Tongue (tissue), 2 donors: ENCODE measurements at regions not wholly inside any gene's neighbourhood (a gene's known extent, or its start where the extent isn't known, plus 50 kb on each side); places are given as distances from the start of the nearest gene placed in this dataset. TPM values are rescaled to one million over a fixed set of nuclear protein-coding genes. Genes with fewer than 3 reads are reported as not detected.

ENCODE experiments used
- DNase-seq: peaks from one replicate; pipeline ENCODE4 v3.0.0-alpha.2; 2015
- small RNA-seq: library from RNA; depleted of rRNA; stranded (forward); fragments of <200 nt; gene quantifications from one replicate; pipeline ENCODE3, GENCODE V24; 2014; ENCODE audit warnings: low replicate concordance

GRCh38 chr6:130766239-130767144 lies 60.7 kb upstream of the SMLR1 start:
- no peak for DNase-seq

GRCh38 chr6:130769861-130770260 lies 57.3 kb upstream of the SMLR1 start:
- DNase-seq: no peak

GRCh38 chr6:130771741-130772140 lies 55.5 kb upstream of the SMLR1 start:
- DNase-seq: no peak

- DNase-seq: no peak
Observed at GRCh38 chr6:130773860-130774259, 53.3 kb upstream of the SMLR1 start.

- DNase-seq: no peak
Observed at GRCh38 chr6:130775411-130776012, 51.7 kb upstream of the SMLR1 start.

GRCh38 chr6:130776287-130776925 lies 50.8 kb upstream of the SMLR1 start:
- no peak for DNase-seq

Small RNA genes in the stretch of these regions (small RNA-seq; reads per million reads assigned to genes)
- gene RF00019: not detected
